IMR-90 (cell line): ENCODE measurements at regions not wholly inside any gene's neighbourhood (a gene's known extent, or its start where the extent isn't known, plus 50 kb on each side); places are given as distances from the start of the nearest gene placed in this dataset.

Source experiments
- ATAC-seq: fragments of 200-7000 bp; cut with Tn5 transposase; 2 replicates; pipeline ENCODE4 v1.9.1; 2020; ENCODE audit warnings: low read depth, mild to moderate bottlenecking, moderate library complexity
- BruUV-seq: library from RNA; stranded (reverse); fragments of 400-500 nt; replicated peaks from 2 replicates; lab custom pipeline; 2021; lab: Mats Ljungman, UMichigan
- CTCF ChIA-PET: fragments of 300-600 bp; formaldehyde crosslinking; extraction: SDS; loops from one replicate; lab custom pipeline; 2021; ENCODE audit warnings: antibody characterized with exemption; lab: Yijun Ruan, JAX
- POLR2A ChIA-PET: fragments of 300-600 bp; sonication (Branson Sonifier 250); formaldehyde crosslinking; loops from one replicate; lab custom pipeline; 2022; ENCODE audit warnings: antibody characterized with exemption; ENCODE audit not compliant: unreplicated experiment; lab: Charles Lee
- DNase-seq: peaks from one replicate; pipeline ENCODE4 v3.0.0; 2013
- H2AFZ ChIP-seq: replicated peaks from 2 replicates; pipeline ENCODE3; 2013; ENCODE audit warnings: low read length, mild to moderate bottlenecking; ENCODE audit not compliant: poor library complexity
- H2AK5ac ChIP-seq: 2 replicates; pipeline ENCODE4 v1.6.1; 2013; ENCODE audit warnings: low read depth, low read length, inconsistent platforms
- H2AK9ac ChIP-seq: replicated peaks from 2 replicates; pipeline ENCODE3; 2013; ENCODE audit warnings: mild to moderate bottlenecking, low read depth, low read length, moderate library complexity; ENCODE audit not compliant: poor library complexity
- H2BK120ac ChIP-seq: 2 replicates; pipeline ENCODE4 v1.6.1; 2013; ENCODE audit warnings: low read depth, low read length, inconsistent platforms
- H2BK15ac ChIP-seq: 3 replicates; pipeline ENCODE4 v1.6.1; 2013; ENCODE audit warnings: low read depth, low read length, inconsistent platforms
- H2BK20ac ChIP-seq: 2 replicates; pipeline ENCODE4 v1.6.1; 2013; ENCODE audit warnings: low read depth, mild to moderate bottlenecking, inconsistent platforms, low read length, moderate library complexity
- H2BK5ac ChIP-seq: 2 replicates; pipeline ENCODE4 v1.6.1; 2013; ENCODE audit warnings: mild to moderate bottlenecking, low read depth, low read length, inconsistent platforms; ENCODE audit not compliant: poor library complexity, severe bottlenecking
- H3K14ac ChIP-seq: replicated peaks from 2 replicates; pipeline ENCODE4 v1.6.1; 2013; ENCODE audit warnings: low read depth, low read length, inconsistent platforms
- H3K18ac ChIP-seq: 2 replicates; pipeline ENCODE4 v1.6.1; 2013; ENCODE audit warnings: low read depth, low read length, control low read depth
- H3K23ac ChIP-seq: 2 replicates; pipeline ENCODE4 v1.6.1; 2013; ENCODE audit warnings: low read depth, low read length, inconsistent platforms
- H3K27ac ChIP-seq: 2 replicates; pipeline ENCODE4 v1.5.1; 2013; ENCODE audit warnings: mild to moderate bottlenecking, control low read depth, low read length; ENCODE audit not compliant: insufficient read depth
- H3K27me3 ChIP-seq: 2 replicates; pipeline ENCODE4 v1.6.1; 2013; ENCODE audit warnings: low read length; ENCODE audit not compliant: control insufficient read depth, insufficient read depth
- H3K36me3 ChIP-seq: 2 replicates; pipeline ENCODE4 v1.6.1; 2013; ENCODE audit warnings: low read length, mixed read lengths; ENCODE audit not compliant: control insufficient read depth, insufficient read depth
- H3K4ac ChIP-seq: 2 replicates; pipeline ENCODE4 v1.6.1; 2013; ENCODE audit warnings: low read depth, low read length, inconsistent platforms
- H3K4me1 ChIP-seq: 2 replicates; pipeline ENCODE4 v1.6.1; 2013; ENCODE audit warnings: low read length, mixed read lengths; ENCODE audit not compliant: control insufficient read depth, insufficient read depth
- H3K4me2 ChIP-seq: 2 replicates; pipeline ENCODE4 v1.6.1; 2013; ENCODE audit warnings: low read depth, mild to moderate bottlenecking, control low read depth, low read length, moderate library complexity
- H3K4me3 ChIP-seq: 2 replicates; pipeline ENCODE4 v1.5.1; 2013; ENCODE audit warnings: low read depth, mild to moderate bottlenecking, control low read depth, low read length, moderate library complexity; ENCODE audit not compliant: insufficient read depth
- H3K56ac ChIP-seq: 2 replicates; pipeline ENCODE4 v1.6.1; 2013; ENCODE audit warnings: low read length, inconsistent platforms; ENCODE audit not compliant: insufficient read depth; ENCODE audit errors: extremely low read depth
- H3K79me1 ChIP-seq, 2 experiments: 2 replicates each; pipeline ENCODE4 v1.6.1; 2013; ENCODE audit warnings: low read length in 2 of 2, inconsistent platforms in 1 of 2, low read depth in 1 of 2
- H3K9ac ChIP-seq: 2 replicates; pipeline ENCODE4 v1.6.1; 2013; ENCODE audit warnings: low read depth, low read length, control low read depth
- H3K9me1 ChIP-seq: 2 replicates; pipeline ENCODE4 v1.6.1; 2013; ENCODE audit warnings: low read length, inconsistent platforms; ENCODE audit not compliant: insufficient read depth
- H3K9me3 ChIP-seq: 2 replicates; pipeline ENCODE4 v1.6.1; 2013; ENCODE audit warnings: low read length; ENCODE audit not compliant: control insufficient read depth, insufficient read depth
- H4K20me1 ChIP-seq: 2 replicates; pipeline ENCODE4 v1.6.1; 2013; ENCODE audit warnings: low read length, inconsistent platforms; ENCODE audit not compliant: insufficient read depth
- H4K5ac ChIP-seq: 2 replicates; pipeline ENCODE4 v1.6.1; 2013; ENCODE audit warnings: mild to moderate bottlenecking, low read depth, low read length, control low read depth
- H4K8ac ChIP-seq, 2 experiments: 2 replicates each; pipeline ENCODE4 v1.6.1; 2013; ENCODE audit warnings: low read depth in 2 of 2, low read length in 2 of 2, control low read depth in 1 of 2, inconsistent platforms in 1 of 2
- H4K91ac ChIP-seq: 2 replicates; pipeline ENCODE4 v1.6.1; 2013; ENCODE audit warnings: low read depth, low read length, inconsistent platforms; ENCODE audit not compliant: insufficient read depth
- BHLHE40 ChIP-seq: fragments of 150-350 bp; IDR thresholded peaks from 2 replicates; pipeline ENCODE4 v1.6.1; 2016; ENCODE audit warnings: mild to moderate bottlenecking, low read depth, low read length
- CEBPB ChIP-seq: IDR thresholded peaks from 2 replicates; pipeline ENCODE4 v1.6.1; 2012; ENCODE audit warnings: low read depth, low read length, improper control_type of control experiment
- CHD1 ChIP-seq: IDR thresholded peaks from 2 replicates; pipeline ENCODE4 v1.6.1; 2012; ENCODE audit warnings: low read depth, low read length, improper control_type of control experiment
- CTCF ChIP-seq: conservative IDR thresholded peaks from 2 replicates; pipeline ENCODE4 v1.5.1; 2012; ENCODE audit warnings: mild to moderate bottlenecking, low read depth, low read length, improper control_type of control experiment
- ELK1 ChIP-seq: fragments of 150-350 bp; IDR thresholded peaks from 2 replicates; pipeline ENCODE4 v1.6.1; 2016; ENCODE audit warnings: low read depth, mild to moderate bottlenecking, low read length, moderate library complexity, borderline replicate concordance
- FOS ChIP-seq: fragments of 150-350 bp; IDR thresholded peaks from 2 replicates; pipeline ENCODE4 v1.6.1; 2016; ENCODE audit warnings: low read depth, low read length
- MAFK ChIP-seq: IDR thresholded peaks from 2 replicates; pipeline ENCODE4 v1.6.1; 2012; ENCODE audit warnings: low read depth, low read length, improper control_type of control experiment
- MAZ ChIP-seq: IDR thresholded peaks from 2 replicates; pipeline ENCODE4 v1.6.1; 2012; ENCODE audit warnings: low read depth, mild to moderate bottlenecking, low read length, improper control_type of control experiment, moderate library complexity, borderline replicate concordance
- MXI1 ChIP-seq: IDR thresholded peaks from 2 replicates; pipeline ENCODE4 v1.6.1; 2012; ENCODE audit warnings: low read depth, mild to moderate bottlenecking, low read length, moderate library complexity, borderline replicate concordance
- NFE2L2 ChIP-seq: fragments of 150-350 bp; IDR thresholded peaks from 2 replicates; pipeline ENCODE4 v1.6.1; 2016; ENCODE audit warnings: low read depth, mild to moderate bottlenecking, low read length
- POLR2A ChIP-seq: IDR thresholded peaks from 2 replicates; pipeline ENCODE4 v1.6.1; 2012; ENCODE audit warnings: mild to moderate bottlenecking, low read depth, low read length
- RAD21 ChIP-seq: IDR thresholded peaks from 2 replicates; pipeline ENCODE4 v1.6.1; 2012; ENCODE audit warnings: low read length, improper control_type of control experiment
- RCOR1 ChIP-seq: IDR thresholded peaks from 2 replicates; pipeline ENCODE4 v1.6.1; 2012; ENCODE audit warnings: mild to moderate bottlenecking, low read length, improper control_type of control experiment; ENCODE audit not compliant: insufficient replicate concordance
- RFX5 ChIP-seq: IDR thresholded peaks from 2 replicates; pipeline ENCODE4 v1.8.0; 2012; ENCODE audit warnings: low read depth, mild to moderate bottlenecking, low read length, moderate library complexity
- SMC3 ChIP-seq: fragments of 150-350 bp; IDR thresholded peaks from 2 replicates; pipeline ENCODE4 v1.6.1; 2016; ENCODE audit warnings: low read depth, mild to moderate bottlenecking, antibody characterized with exemption, low read length, moderate library complexity
- WGBS, 2 experiments: methylation state at CpG; one replicate each; pipeline versions ENCODE4 v1.1.5 to v1.1.7; 2013; ENCODE audit warnings: missing lambda C conversion rate in 2 of 2; ENCODE audit not compliant: insufficient read length in 1 of 2; ENCODE audit errors: extremely low coverage in 2 of 2; 5-methylcytosine and 5-hydroxymethylcytosine counted together
- dilution Hi-C: fragments of 300-500 bp; cut with HindIII; formaldehyde crosslinking; loops from one replicate; pipeline ENCODE4 v1.14.3; 2018; ENCODE audit warnings: low sequenced_read_pairs; ENCODE audit not compliant: unreplicated experiment
- in situ Hi-C: fragments of 300-500 bp; cut with MboI; formaldehyde crosslinking; loops from 3 replicates; pipeline ENCODE4 v1.14.3; 2019; ENCODE audit warnings: low sequenced_read_pairs, inconsistent platforms, mixed read lengths
- intact Hi-C: fragments of 100-400 bp; cut with micrococcal nuclease; formaldehyde crosslinking; loops from 2 replicates; pipeline ENCODE4 v1.10.0; 2022
- TF ChIP-seq, protein P1 (sequence below): fragments of 150-350 bp; IDR thresholded peaks from 2 replicates; pipeline ENCODE4 v1.6.1; 2017; ENCODE audit warnings: mild to moderate bottlenecking, antibody characterized with exemption, low read length, low read depth

GRCh38 chr5:125313555-125313954 lies 567.1 kb upstream of the ZNF608 start:
- no peak for TF ChIP-seq FOS
- no peak for TF ChIP-seq SMC3
- TF ChIP-seq MXI1, result no peak
- no peak for TF ChIP-seq RFX5
- TF ChIP-seq CHD1, result no peak
- TF ChIP-seq RAD21, result no peak
- TF ChIP-seq POLR2A, result no peak
- no peak for TF ChIP-seq CEBPB
- TF ChIP-seq NFE2L2, result no peak
- TF ChIP-seq BHLHE40, result no peak
- no peak for TF ChIP-seq MAZ
- TF ChIP-seq CTCF, result no peak
- no peak for TF ChIP-seq ELK1
- TF ChIP-seq, protein P1, sequence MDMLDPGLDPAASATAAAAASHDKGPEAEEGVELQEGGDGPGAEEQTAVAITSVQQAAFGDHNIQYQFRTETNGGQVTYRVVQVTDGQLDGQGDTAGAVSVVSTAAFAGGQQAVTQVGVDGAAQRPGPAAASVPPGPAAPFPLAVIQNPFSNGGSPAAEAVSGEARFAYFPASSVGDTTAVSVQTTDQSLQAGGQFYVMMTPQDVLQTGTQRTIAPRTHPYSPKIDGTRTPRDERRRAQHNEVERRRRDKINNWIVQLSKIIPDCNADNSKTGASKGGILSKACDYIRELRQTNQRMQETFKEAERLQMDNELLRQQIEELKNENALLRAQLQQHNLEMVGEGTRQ, result no peak
- TF ChIP-seq RCOR1, result no peak
- TF ChIP-seq MAFK, result no peak
- Histone ChIP-seq H3K27ac (no peak overlapping the region), H3K9ac (no peak overlapping the region), H2BK5ac (no peak overlapping the region), H3K27me3 (no peaks in the 10 kb centered on the region), H2AFZ (no peak overlapping the region), H2BK120ac (peak overlapping the region; percentile 27; the same call in 1 of the 2 replicates), H4K5ac (no peak overlapping the region), H4K20me1 (no peaks in the 10 kb centered on the region), H3K56ac (no peak overlapping the region), H3K36me3 (no peaks in the 10 kb centered on the region), H3K79me1 (no peaks in the 10 kb centered on the region), H3K9me1 (peaks cover 8% of the 10 kb centered on the region), H3K4me1 (peaks cover 5% of the 10 kb centered on the region), H3K4me2 (no peak overlapping the region), H3K23ac (no peak overlapping the region), H3K14ac (no peak overlapping the region), H2AK9ac (no peak overlapping the region), H3K4ac (peak overlapping the region; percentile 15; the same call in 1 of the 2 replicates), H4K8ac (no peak overlapping the region), H3K18ac (no peak overlapping the region), H2AK5ac (0 out of 2 replicates have a peak overlapping the region, but pooled peaks have one; percentile 18), H3K9me3 (no peaks in the 10 kb centered on the region), H4K91ac (no peak overlapping the region), H3K4me3 (no peak overlapping the region), H2BK20ac (no peak overlapping the region), H2BK15ac (no peak overlapping the region)
- in situ Hi-C loops, result no loop called here
- no peak for DNase-seq
- dilution Hi-C loops, result no loop called here
- ChIA-PET CTCF (no interaction called here), POLR2A (no interaction called here)
- intact Hi-C loops, result no loop called here
- no TSS peak for BruUV-seq
- WGBS, 2 experiments, result no CpG with 5 or more reads among the region's 4 CpGs
- ATAC-seq, result no peak
